Upper lobe of left lung (tissue), 4 donors: ENCODE measurements at regions not wholly inside any gene's neighbourhood (a gene's known extent, or its start where the extent isn't known, plus 50 kb on each side); places are given as distances from the start of the nearest gene placed in this dataset.

Experiments
- POLR2A ChIP-seq, 4 donors: fragments of 450-650 bp; IDR thresholded peaks; one replicate each; pipeline ENCODE4 v1.5.1; 2016 to 2017; ENCODE audit warnings: antibody characterized with exemption in 4 of 4, mild to moderate bottlenecking in 2 of 4
- TF ChIP-seq, protein P1 (sequence below), 6 experiments: fragments of 450-650 bp in 4 of 6; fragments of 200-600 bp in 2 of 6; sonication (generic) in 2 of 6; IDR thresholded peaks; one replicate each; pipeline ENCODE4 v1.5.1; 2016 to 2019; ENCODE audit warnings: antibody characterized with exemption in 6 of 6

GRCh38 chr5:174252121-174252520, 206.6 kb downstream of the NSG2 start:
- no peak for TF ChIP-seq POLR2A (IDR thresholded peaks at IDR 0.05)
- TF ChIP-seq, protein P1, sequence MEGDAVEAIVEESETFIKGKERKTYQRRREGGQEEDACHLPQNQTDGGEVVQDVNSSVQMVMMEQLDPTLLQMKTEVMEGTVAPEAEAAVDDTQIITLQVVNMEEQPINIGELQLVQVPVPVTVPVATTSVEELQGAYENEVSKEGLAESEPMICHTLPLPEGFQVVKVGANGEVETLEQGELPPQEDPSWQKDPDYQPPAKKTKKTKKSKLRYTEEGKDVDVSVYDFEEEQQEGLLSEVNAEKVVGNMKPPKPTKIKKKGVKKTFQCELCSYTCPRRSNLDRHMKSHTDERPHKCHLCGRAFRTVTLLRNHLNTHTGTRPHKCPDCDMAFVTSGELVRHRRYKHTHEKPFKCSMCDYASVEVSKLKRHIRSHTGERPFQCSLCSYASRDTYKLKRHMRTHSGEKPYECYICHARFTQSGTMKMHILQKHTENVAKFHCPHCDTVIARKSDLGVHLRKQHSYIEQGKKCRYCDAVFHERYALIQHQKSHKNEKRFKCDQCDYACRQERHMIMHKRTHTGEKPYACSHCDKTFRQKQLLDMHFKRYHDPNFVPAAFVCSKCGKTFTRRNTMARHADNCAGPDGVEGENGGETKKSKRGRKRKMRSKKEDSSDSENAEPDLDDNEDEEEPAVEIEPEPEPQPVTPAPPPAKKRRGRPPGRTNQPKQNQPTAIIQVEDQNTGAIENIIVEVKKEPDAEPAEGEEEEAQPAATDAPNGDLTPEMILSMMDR (IDR thresholded peaks at IDR 0.05): no peak
